Dermis microvascular lymphatic vessel endothelial cell (primary cell): ENCODE measurements at regions not wholly inside any gene's neighbourhood (a gene's known extent, or its start where the extent isn't known, plus 50 kb on each side); places are given as distances from the start of the nearest gene placed in this dataset.
"Not testable (repeated sequence)": the region's sequence is repeated elsewhere in the genome, so short reads cannot be mapped to it uniquely, and the experiment has no call there.

Source experiments
- DNase-seq, 2 donors: peaks; one replicate each; pipeline versions ENCODE4 v3.0.0 to v3.0.0-alpha.2; 2010; ENCODE audit warnings: low read depth in 2 of 2

GRCh38 chr10:45518741-45519140, 144.7 kb downstream of the ALOX5 start:
- DNase-seq, result no peak

- no peak for DNase-seq
Observed at GRCh38 chr10:45515630-45516029, 141.6 kb downstream of the ALOX5 start.

- DNase-seq, result no peak
Observed at GRCh38 chr10:45514291-45515270, 140.6 kb downstream of the ALOX5 start.

GRCh38 chr10:45513551-45513950, 139.5 kb downstream of the ALOX5 start:
- DNase-seq, result no peak

- DNase-seq, result not testable (repeated sequence)
Observed at GRCh38 chr10:45511926-45512325, 137.9 kb downstream of the ALOX5 start.

- no peak for DNase-seq
Observed at GRCh38 chr10:45509491-45509890, 135.5 kb downstream of the ALOX5 start.

- no peak for DNase-seq
Observed at GRCh38 chr10:45505311-45505710, 131.3 kb downstream of the ALOX5 start.

GRCh38 chr10:45502458-45502857, 128.4 kb downstream of the ALOX5 start:
- no peak for DNase-seq

GRCh38 chr10:45501791-45502190, 127.8 kb downstream of the ALOX5 start:
- DNase-seq, result no peak

- no peak for DNase-seq
Observed at GRCh38 chr10:45500798-45501197, 126.8 kb downstream of the ALOX5 start.

- DNase-seq, result no peak
Observed at GRCh38 chr10:45500304-45500703, 126.3 kb downstream of the ALOX5 start.

- no peak for DNase-seq
Observed at GRCh38 chr10:45495438-45496152, 121.6 kb downstream of the ALOX5 start.
